ENCODE measurements at regions not wholly inside any gene's neighbourhood (a gene's known extent, or its start where the extent isn't known, plus 50 kb on each side); places are given as distances from the start of the nearest gene placed in this dataset.

GRCh38 chrX:15150586-15150985 lies 119.3 kb downstream of the ASB9 start:
- Histone ChIP-seq H3K27ac (ENCODE audit: extremely low read depth, low read depth, low read length) (no peak overlapping the region), H3K36me3 (ENCODE audit: control insufficient read depth in 2 of 2, insufficient read depth in 1 of 2, low read length in 2 of 2) (no peaks in the 10 kb centered on the region), H3K4me3 (ENCODE audit: low read depth, low read length) (no peak overlapping the region), H3K4me1 (ENCODE audit: control insufficient read depth, insufficient read depth, low read length) (no peaks in the 10 kb centered on the region), H3K9me3 (ENCODE audit: control insufficient read depth, insufficient read depth, low read depth, low read length) (no peaks in the 10 kb centered on the region)
- TF ChIP-seq ZNF830 (tag by site-specific recombination; IDR thresholded peaks at IDR 0.05; ENCODE audit: low read depth) (no peak), GLI4 (tag by site-specific recombination; IDR thresholded peaks at IDR 0.05) (no peak), ZBTB1 (tag by site-specific recombination; IDR thresholded peaks at IDR 0.05) (no peak), ZNF223 (tag by site-specific recombination; IDR thresholded peaks at IDR 0.05) (no peak), ELK4 (IDR thresholded peaks at IDR 0.05; ENCODE audit: borderline replicate concordance, low read depth, low read length) (no peak), ZNF843 (tag by site-specific recombination; IDR thresholded peaks at IDR 0.05) (no peak), ZBTB21 (tag by site-specific recombination; IDR thresholded peaks at IDR 0.05) (no peak), YY1 (tag by site-specific recombination; IDR thresholded peaks at IDR 0.05) (no peak), MZF1 (tag by site-specific recombination; IDR thresholded peaks at IDR 0.05; ENCODE audit: borderline replicate concordance) (no peak)
- POLR2A ChIA-PET, result no interaction called here
- CTCF ChIA-PET, result no interaction called here

GRCh38 chrX:15146515-15146914 lies 123.4 kb downstream of the ASB9 start:
- CTCF ChIA-PET, result interaction anchor here (1.4 kb wide), 1 partner anchor 9 kb away, joined by 3 read pairs; no protein-coding TSS in a partner anchor

GRCh38 chrX:15143825-15144121 lies 126.1 kb downstream of the ASB9 start:
- no peak for TF ChIP-seq ZNF362 (tag by site-specific recombination; IDR thresholded peaks at IDR 0.05)
- TF ChIP-seq ZNF514 (tag by site-specific recombination; IDR thresholded peaks at IDR 0.05), result no peak
- no peak for TF ChIP-seq ELK4 (IDR thresholded peaks at IDR 0.05; ENCODE audit: borderline replicate concordance, low read depth, low read length)
- TF ChIP-seq ZNF658 (tag by site-specific recombination; IDR thresholded peaks at IDR 0.05), result no peak
- no peak for TF ChIP-seq ZNF677 (tag by site-specific recombination; IDR thresholded peaks at IDR 0.05)
- TF ChIP-seq ZBTB26 (tag by site-specific recombination; optimal IDR thresholded peaks at IDR 0.05), result no peak
- TF ChIP-seq ZNF354C (tag by site-specific recombination; IDR thresholded peaks at IDR 0.05; ENCODE audit: borderline replicate concordance, low read depth), result no peak
- H3K27ac ChIP-seq (ENCODE audit: extremely low read depth, low read depth, low read length), result no peak overlapping the region
- ChIA-PET CTCF (interaction anchor here (0.6 to 2.5 kb wide), 25 partner anchors 10 to 1105 kb away, joined by 3 to 15 read pairs (median 4); no protein-coding TSS in a partner anchor), POLR2A (no interaction called here)
- H3K9me3 ChIP-seq (ENCODE audit: control insufficient read depth, insufficient read depth, low read depth, low read length), result no peaks in the 10 kb centered on the region
- H3K36me3 ChIP-seq (ENCODE audit: control insufficient read depth in 2 of 2, insufficient read depth in 1 of 2, low read length in 2 of 2), result no peaks in the 10 kb centered on the region
- H3K4me1 ChIP-seq (ENCODE audit: control insufficient read depth, insufficient read depth, low read length), result no peaks in the 10 kb centered on the region
- H3K4me3 ChIP-seq (ENCODE audit: low read depth, low read length), result no peak overlapping the region

More at GRCh38 chrX:15146515-15146914, 123.4 kb downstream of the ASB9 start:
- POLR2A ChIA-PET, result no interaction called here
- no peaks in the 10 kb centered on the region for H3K36me3 ChIP-seq (ENCODE audit: control insufficient read depth in 2 of 2, insufficient read depth in 1 of 2, low read length in 2 of 2)
- no peaks in the 10 kb centered on the region for H3K4me1 ChIP-seq (ENCODE audit: control insufficient read depth, insufficient read depth, low read length)
- H3K9me3 ChIP-seq (ENCODE audit: control insufficient read depth, insufficient read depth, low read depth, low read length), result no peaks in the 10 kb centered on the region
- no peak overlapping the region for H3K27ac ChIP-seq (ENCODE audit: extremely low read depth, low read depth, low read length)
- H3K4me3 ChIP-seq (ENCODE audit: low read depth, low read length), result no peak overlapping the region
- TF ChIP-seq ZNF341 (tag by site-specific recombination; IDR thresholded peaks at IDR 0.05; ENCODE audit: low read depth) (no peak), GLIS2 (tag by site-specific recombination; IDR thresholded peaks at IDR 0.05) (no peak), ZNF654 (tag by site-specific recombination; IDR thresholded peaks at IDR 0.05; ENCODE audit: low read depth) (peak; percentile 12; the same call in 1 of the 2 replicates), ZNF449 (tag by site-specific recombination; IDR thresholded peaks at IDR 0.05) (no peak), ZNF24 (tag by site-specific recombination; IDR thresholded peaks at IDR 0.05) (no peak), ZNF132 (tag by site-specific recombination; IDR thresholded peaks at IDR 0.05; ENCODE audit: borderline replicate concordance) (no peak)

Data from HEK293 (cell line).